KMS-11 (cell line): ENCODE measurements at regions not wholly inside any gene's neighbourhood (a gene's known extent, or its start where the extent isn't known, plus 50 kb on each side); places are given as distances from the start of the nearest gene placed in this dataset.

Experiments
- H2AFZ ChIP-seq: fragments of 200-600 bp; sonication (generic); 2 replicates; pipeline ENCODE4 v1.6.1; 2016; ENCODE audit warnings: antibody characterized with exemption, mixed run types, low read depth
- H3K27ac ChIP-seq: fragments of 200-600 bp; sonication (generic); 2 replicates; pipeline ENCODE4 v1.6.1; 2016; ENCODE audit warnings: mild to moderate bottlenecking, mixed run types
- H3K27me3 ChIP-seq: fragments of 200-600 bp; sonication (generic); 2 replicates; pipeline ENCODE4 v1.6.1; 2017; ENCODE audit warnings: mild to moderate bottlenecking, low read depth, mixed run types, moderate library complexity; ENCODE audit not compliant: insufficient read depth
- H3K36me3 ChIP-seq: fragments of 200-600 bp; sonication (generic); 2 replicates; pipeline ENCODE4 v1.6.1; 2017; ENCODE audit warnings: mild to moderate bottlenecking, mixed run types; ENCODE audit not compliant: insufficient read depth
- H3K4me1 ChIP-seq: fragments of 200-600 bp; sonication (generic); 2 replicates; pipeline ENCODE4 v1.6.1; 2016; ENCODE audit warnings: mild to moderate bottlenecking, low read depth, mixed run types; ENCODE audit not compliant: poor library complexity, severe bottlenecking
- H3K4me2 ChIP-seq: fragments of 200-600 bp; sonication (generic); 2 replicates; pipeline ENCODE4 v1.7.0; 2016; ENCODE audit warnings: mild to moderate bottlenecking, mixed run types
- H3K4me3 ChIP-seq: fragments of 200-600 bp; sonication (generic); IDR thresholded peaks from 2 replicates; pipeline ENCODE4 v1.6.1; 2017; ENCODE audit warnings: low read depth, low read length, mixed read lengths; ENCODE audit not compliant: insufficient read depth
- H3K79me2 ChIP-seq: fragments of 200-600 bp; sonication (generic); 2 replicates; pipeline ENCODE4 v1.6.1; 2016; ENCODE audit warnings: low read depth, mixed run types; ENCODE audit not compliant: insufficient read depth
- H3K9ac ChIP-seq: fragments of 200-600 bp; sonication (generic); 2 replicates; pipeline ENCODE4 v1.6.1; 2016; ENCODE audit warnings: mild to moderate bottlenecking, mixed run types
- H4K20me1 ChIP-seq: fragments of 200-600 bp; sonication (generic); 2 replicates; pipeline ENCODE4 v1.6.1; 2016; ENCODE audit warnings: mild to moderate bottlenecking, mixed run types; ENCODE audit not compliant: insufficient read depth
- CTCF ChIP-seq: fragments of 200-600 bp; sonication (generic); conservative IDR thresholded peaks from 2 replicates; pipeline ENCODE4 v1.6.1; 2017; ENCODE audit warnings: low read depth, mild to moderate bottlenecking, antibody characterized with exemption, low read length, moderate library complexity, mixed read lengths

GRCh38 chr22:48670731-48671130, 1156.9 kb downstream of the BRD1 start:
- no peak overlapping the region for H2AFZ ChIP-seq
- no peak overlapping the region for H3K4me2 ChIP-seq
- no peaks in the 10 kb centered on the region for H3K4me1 ChIP-seq
- no peak overlapping the region for H3K9ac ChIP-seq
- H3K27me3 ChIP-seq = no peaks in the 10 kb centered on the region
- H3K27ac ChIP-seq = no peak overlapping the region
- H4K20me1 ChIP-seq = no peaks in the 10 kb centered on the region
- TF ChIP-seq CTCF = no peak
- H3K4me3 ChIP-seq = no peak overlapping the region
- no peaks in the 10 kb centered on the region for H3K36me3 ChIP-seq
- H3K79me2 ChIP-seq = no peaks in the 10 kb centered on the region

GRCh38 chr22:48669986-48670716, 1157.5 kb downstream of the BRD1 start:
- no peak for TF ChIP-seq CTCF
- Histone ChIP-seq H3K4me2 (no peak overlapping the region), H3K9ac (no peak overlapping the region), H2AFZ (no peak overlapping the region), H4K20me1 (no peaks in the 10 kb centered on the region), H3K27ac (no peak overlapping the region), H3K4me3 (no peak overlapping the region), H3K36me3 (no peaks in the 10 kb centered on the region), H3K79me2 (no peaks in the 10 kb centered on the region), H3K4me1 (no peaks in the 10 kb centered on the region), H3K27me3 (no peaks in the 10 kb centered on the region)

GRCh38 chr22:48669226-48669625, 1158.4 kb downstream of the BRD1 start:
- TF ChIP-seq CTCF = no peak
- H3K4me2 ChIP-seq = no peak overlapping the region
- H3K79me2 ChIP-seq = no peaks in the 10 kb centered on the region
- H4K20me1 ChIP-seq = no peaks in the 10 kb centered on the region
- H3K4me1 ChIP-seq = no peaks in the 10 kb centered on the region
- H2AFZ ChIP-seq = no peak overlapping the region
- no peak overlapping the region for H3K27ac ChIP-seq
- H3K36me3 ChIP-seq = no peaks in the 10 kb centered on the region
- H3K9ac ChIP-seq = no peak overlapping the region
- H3K27me3 ChIP-seq = no peaks in the 10 kb centered on the region
- no peak overlapping the region for H3K4me3 ChIP-seq

GRCh38 chr22:48667289-48667688, 1160.4 kb downstream of the BRD1 start:
- TF ChIP-seq CTCF = no peak
- no peak overlapping the region for H2AFZ ChIP-seq

More at GRCh38 chr22:48667289-48667688, 1160.4 kb downstream of the BRD1 start:
- no peaks in the 10 kb centered on the region for H4K20me1 ChIP-seq
- no peaks in the 10 kb centered on the region for H3K27me3 ChIP-seq
- no peaks in the 10 kb centered on the region for H3K79me2 ChIP-seq
- no peak overlapping the region for H3K27ac ChIP-seq
- H3K4me2 ChIP-seq = no peak overlapping the region
- H3K9ac ChIP-seq = no peak overlapping the region
- no peak overlapping the region for H3K4me3 ChIP-seq
- no peaks in the 10 kb centered on the region for H3K36me3 ChIP-seq
- no peaks in the 10 kb centered on the region for H3K4me1 ChIP-seq
